Prostate gland (tissue), 2 donors: ENCODE measurements at regions not wholly inside any gene's neighbourhood (a gene's known extent, or its start where the extent isn't known, plus 50 kb on each side); places are given as distances from the start of the nearest gene placed in this dataset.

ENCODE experiments used
- CTCF ChIP-seq, 4 experiments: fragments of 200-600 bp in 2 of 4; fragments of 450-650 bp in 2 of 4; sonication (generic) in 2 of 4; IDR thresholded peaks; 1 replicate in 3 of 4; 2 replicates in 1 of 4; pipeline ENCODE4 v1.5.1; 2016 to 2019; ENCODE audit warnings: antibody characterized with exemption in 4 of 4, mild to moderate bottlenecking in 2 of 4, moderate library complexity in 2 of 4
- POLR2A ChIP-seq: fragments of 450-650 bp; IDR thresholded peaks from one replicate; pipeline ENCODE4 v1.6.1; 2016; ENCODE audit warnings: antibody characterized with exemption, mild to moderate bottlenecking
- POLR2AphosphoS5 ChIP-seq: sonication (generic); formaldehyde crosslinking; IDR thresholded peaks from one replicate; pipeline ENCODE4 v1.6.1; 2017; ENCODE audit warnings: antibody characterized with exemption

- no peak for TF ChIP-seq POLR2AphosphoS5
- TF ChIP-seq CTCF (IDR thresholded peaks at IDR 0.05), result no peak
- no peak for TF ChIP-seq POLR2A
Observed at GRCh38 chr7:116431787-116432526, 67.6 kb upstream of the CAV2 start.
